Pancreas (tissue), 10 donors: ENCODE measurements at regions not wholly inside any gene's neighbourhood (a gene's known extent, or its start where the extent isn't known, plus 50 kb on each side); places are given as distances from the start of the nearest gene placed in this dataset.
"Not testable (repeated sequence)": the region's sequence is repeated elsewhere in the genome, so short reads cannot be mapped to it uniquely, and the experiment has no call there.

Experiments
- ATAC-seq, 4 donors: fragments of 200-7000 bp; cut with Tn5 transposase; one replicate each; pipeline versions ENCODE4 v1.8.0 to v1.9.1; 2020; ENCODE audit warnings: mild to moderate bottlenecking in 4 of 4, moderate library complexity in 4 of 4
- DNase-seq, 6 donors: peaks; one replicate each; pipeline ENCODE4 v3.0.0-alpha.2; 2020
- FAIRE-seq: peaks from 2 replicates; lab custom pipeline; 2012; peaks lifted over from hg19 to GRCh38; lab: Jason Lieb, UNC
- H3K27ac ChIP-seq, 4 donors: fragments of 200-600 bp; sonication (generic); 1 replicate in 3 of 4; 2 replicates in 1 of 4; pipeline versions ENCODE4 v1.5.0 to v1.8.0; 2020
- H3K27me3 ChIP-seq, 4 donors: fragments of 200-600 bp; one replicate each; pipeline ENCODE4 v1.8.0; 2021
- H3K36me3 ChIP-seq, 3 donors: fragments of 200-600 bp; sonication (generic) in 1 of 3; one replicate each; pipeline versions ENCODE4 v1.5.0 to v1.8.0; 2020 to 2021
- H3K4me1 ChIP-seq, 3 donors: fragments of 200-600 bp; one replicate each; pipeline ENCODE4 v1.8.0; 2021
- H3K4me3 ChIP-seq, 4 donors: fragments of 200-600 bp; sonication (generic) in 2 of 4; one replicate each; pipeline versions ENCODE4 v1.5.0 to v1.8.0; 2020 to 2021
- H3K9me3 ChIP-seq, 4 donors: fragments of 200-600 bp; one replicate each; pipeline ENCODE4 v1.8.0; 2021
- WGBS, 2 donors: extraction: QIAGEN DNeasy Blood & Tissue Kit; methylation state at CpG; one replicate each; pipeline ENCODE4 v1.1.7; 2013; 5-methylcytosine and 5-hydroxymethylcytosine counted together
- intact Hi-C, 3 donors: fragments of 100-400 bp; cut with DNase I; formaldehyde crosslinking; loops; one replicate each; pipeline versions ENCODE4 v1.11.1 to v1.14.2; 2022
- TF ChIP-seq, protein P1 (sequence below), 4 donors: fragments of 200-600 bp; sonication (generic) in 3 of 4; IDR thresholded peaks; one replicate each; pipeline versions ENCODE4 v1.5.0 to v1.8.0; 2021; ENCODE audit warnings: antibody characterized with exemption in 4 of 4
- donor health status: healthy with polysubstance abuse.
- donor health status: DM: no; HTN: no; CAD: no; lungs with moderate emphysema.
- donor health status: DM: no; HTN: no; CAD: no.
- donor health status: control.
- donor health status: control.
- donor health status: Bipolar disorder and iron deficiency.
- donor health status: DM: yes; HTN: yes; CAD: no.
- donor health status: DM: no; HTN: no; CAD: no.
- donor health status: DM: no; HTN: no; CAD: no.
- donor health status: DM: yes; HTN: yes; CAD: no.

DNA sequence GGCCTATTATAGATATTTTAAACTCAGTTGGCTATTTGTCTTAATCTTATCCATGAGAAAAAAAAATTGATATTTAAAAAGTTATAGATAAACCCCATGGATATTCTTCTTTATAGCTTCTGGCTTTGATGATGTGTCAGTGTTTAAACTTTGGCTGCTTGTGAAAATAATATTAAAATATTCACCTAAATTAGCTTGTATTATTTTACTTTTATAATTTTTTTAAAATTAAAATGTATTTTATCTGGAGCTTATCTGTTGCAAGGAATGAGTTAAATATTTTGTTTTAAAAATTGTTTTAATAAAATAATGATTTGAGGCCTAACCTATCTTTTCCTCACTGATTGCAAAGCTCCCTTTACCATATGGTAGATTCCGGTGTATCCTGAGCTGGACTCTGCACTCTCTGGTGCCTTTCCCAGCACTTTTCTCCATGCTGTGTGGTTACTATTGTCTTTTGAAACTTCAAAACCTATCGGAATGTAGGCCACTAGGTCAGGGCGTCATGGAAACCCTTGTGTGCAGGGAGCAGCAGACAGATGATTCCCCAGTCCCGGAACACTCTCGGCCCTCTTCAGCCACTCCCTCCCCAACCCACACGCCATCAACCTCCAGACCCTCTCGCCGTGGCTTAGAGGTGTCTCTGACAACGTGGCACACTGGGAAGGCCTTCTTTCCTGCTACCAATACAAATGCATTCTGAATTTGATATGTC is 252.3 kb upstream of the ATP10A start:
- no peak for ATAC-seq
- intact Hi-C loops, result no loop called here
- WGBS, 2 donors, result 65 to 66% methylated on average over 9 of the region's 9 CpGs
- H3K9me3 ChIP-seq, result no peaks in the 10 kb centered on the region
- no peak overlapping the region for H3K4me3 ChIP-seq
- no peaks in the 10 kb centered on the region for H3K36me3 ChIP-seq
- H3K27ac ChIP-seq, result no peak overlapping the region
- DNase-seq, result no peak
- H3K4me1 ChIP-seq, result no peaks in the 10 kb centered on the region
- H3K27me3 ChIP-seq, result no peaks in the 10 kb centered on the region
- TF ChIP-seq, protein P1, sequence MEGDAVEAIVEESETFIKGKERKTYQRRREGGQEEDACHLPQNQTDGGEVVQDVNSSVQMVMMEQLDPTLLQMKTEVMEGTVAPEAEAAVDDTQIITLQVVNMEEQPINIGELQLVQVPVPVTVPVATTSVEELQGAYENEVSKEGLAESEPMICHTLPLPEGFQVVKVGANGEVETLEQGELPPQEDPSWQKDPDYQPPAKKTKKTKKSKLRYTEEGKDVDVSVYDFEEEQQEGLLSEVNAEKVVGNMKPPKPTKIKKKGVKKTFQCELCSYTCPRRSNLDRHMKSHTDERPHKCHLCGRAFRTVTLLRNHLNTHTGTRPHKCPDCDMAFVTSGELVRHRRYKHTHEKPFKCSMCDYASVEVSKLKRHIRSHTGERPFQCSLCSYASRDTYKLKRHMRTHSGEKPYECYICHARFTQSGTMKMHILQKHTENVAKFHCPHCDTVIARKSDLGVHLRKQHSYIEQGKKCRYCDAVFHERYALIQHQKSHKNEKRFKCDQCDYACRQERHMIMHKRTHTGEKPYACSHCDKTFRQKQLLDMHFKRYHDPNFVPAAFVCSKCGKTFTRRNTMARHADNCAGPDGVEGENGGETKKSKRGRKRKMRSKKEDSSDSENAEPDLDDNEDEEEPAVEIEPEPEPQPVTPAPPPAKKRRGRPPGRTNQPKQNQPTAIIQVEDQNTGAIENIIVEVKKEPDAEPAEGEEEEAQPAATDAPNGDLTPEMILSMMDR (IDR thresholded peaks at IDR 0.05), result no peak
- no peak for FAIRE-seq

- H3K4me1 ChIP-seq, DNase-seq, H3K27me3 ChIP-seq, FAIRE-seq, ATAC-seq, H3K9me3 ChIP-seq, H3K27ac ChIP-seq, intact Hi-C loops, H3K4me3 ChIP-seq, H3K36me3 ChIP-seq: not testable (repeated sequence)
- WGBS, 2 donors, result 75 to 76% methylated on average over 8 of the region's 8 CpGs
Observed at GRCh38 chr15:26114128-26114527, 251.0 kb upstream of the ATP10A start.

GRCh38 chr15:26113296-26113695 is 250.2 kb upstream of the ATP10A start:
- ATAC-seq, result no peak
- H3K9me3 ChIP-seq, result no peaks in the 10 kb centered on the region
- H3K27ac ChIP-seq, result no peak overlapping the region
- intact Hi-C loops, result no loop called here
- WGBS, 2 donors, result 79 to 86% methylated on average over 10 of the region's 10 CpGs
- no peaks in the 10 kb centered on the region for H3K4me1 ChIP-seq
- no peak for DNase-seq
- H3K4me3 ChIP-seq, result no peak overlapping the region
- H3K27me3 ChIP-seq, result no peaks in the 10 kb centered on the region
- TF ChIP-seq, protein P1 (IDR thresholded peaks at IDR 0.05), result no peak
- FAIRE-seq, result no peak
- no peaks in the 10 kb centered on the region for H3K36me3 ChIP-seq

DNA sequence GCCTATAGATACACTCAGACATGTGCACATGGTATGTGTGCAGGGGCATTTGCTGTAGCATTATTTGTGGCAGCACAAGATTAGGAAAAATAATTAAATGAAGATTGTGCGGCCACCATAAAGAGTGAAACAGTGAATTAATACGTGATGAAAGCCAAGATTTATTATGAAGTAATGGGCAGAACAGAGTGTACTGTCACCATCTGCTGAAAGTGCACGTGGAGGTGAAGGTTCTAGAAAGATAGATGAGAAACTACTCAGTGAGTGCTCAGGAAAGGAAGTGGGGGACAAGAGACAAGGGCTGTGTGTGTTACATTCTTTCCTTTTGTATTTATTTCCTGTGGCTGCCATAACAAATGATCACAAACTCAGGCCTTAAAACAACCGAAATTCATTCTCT is 246.1 kb upstream of the ATP10A start:
- H3K36me3 ChIP-seq, result no peaks in the 10 kb centered on the region
- no peaks in the 10 kb centered on the region for H3K4me1 ChIP-seq
- no peaks in the 10 kb centered on the region for H3K27me3 ChIP-seq
- DNase-seq (no peak), FAIRE-seq (no peak), ATAC-seq (no peak)
- WGBS, 2 donors, result 64 to 72% methylated on average over 4 of the region's 4 CpGs
- H3K27ac ChIP-seq, result no peak overlapping the region
- intact Hi-C loops, result no loop called here
- H3K4me3 ChIP-seq, result no peak overlapping the region
- H3K9me3 ChIP-seq, result no peaks in the 10 kb centered on the region
- TF ChIP-seq, protein P1 (IDR thresholded peaks at IDR 0.05), result no peak

DNA sequence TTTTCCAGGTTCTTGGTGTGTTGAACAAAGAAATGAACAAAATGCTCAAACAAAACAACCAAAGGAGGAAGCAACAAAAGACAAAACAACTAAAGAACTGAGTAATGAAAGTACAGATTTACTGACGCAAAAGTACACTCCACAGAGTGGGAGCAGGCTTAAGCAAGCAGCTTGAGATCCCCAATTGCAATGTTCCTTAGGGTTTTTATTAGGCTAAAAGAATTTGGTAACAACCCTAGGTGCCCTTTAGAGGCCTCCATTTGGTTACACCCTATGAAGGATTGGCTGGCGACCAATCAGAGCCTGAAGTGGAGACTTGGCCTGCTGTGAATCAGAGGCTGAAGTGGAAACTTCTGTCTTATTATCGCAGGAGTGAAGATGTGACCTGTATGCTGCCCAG is 243.4 kb upstream of the ATP10A start:
- WGBS, 2 donors, result 84 to 85% methylated on average over 3 of the region's 3 CpGs
- no peak overlapping the region for H3K27ac ChIP-seq
- TF ChIP-seq, protein P1 (IDR thresholded peaks at IDR 0.05), result no peak
- no peaks in the 10 kb centered on the region for H3K9me3 ChIP-seq
- H3K36me3 ChIP-seq, result no peaks in the 10 kb centered on the region
- FAIRE-seq, result no peak
- DNase-seq, result no peak
- intact Hi-C loops, result no loop called here
- H3K4me1 ChIP-seq, result no peaks in the 10 kb centered on the region
- no peaks in the 10 kb centered on the region for H3K27me3 ChIP-seq
- no peak for ATAC-seq
- H3K4me3 ChIP-seq, result no peak overlapping the region
